Peyer's patch (tissue), 4 donors: ENCODE measurements at regions not wholly inside any gene's neighbourhood (a gene's known extent, or its start where the extent isn't known, plus 50 kb on each side); places are given as distances from the start of the nearest gene placed in this dataset.
"Not testable (repeated sequence)": the region's sequence is repeated elsewhere in the genome, so short reads cannot be mapped to it uniquely, and the experiment has no call there.

Experiments
- DNase-seq, 3 donors: peaks; one replicate each; pipeline ENCODE4 v3.0.0-alpha.2; 2017 to 2019
- H3K27ac ChIP-seq, 4 donors: fragments of 200-600 bp; sonication (generic); one replicate each; pipeline ENCODE4 v1.5.1; 2016 to 2019
- H3K27me3 ChIP-seq, 2 donors: fragments of 200-600 bp; sonication (generic); one replicate each; pipeline ENCODE4 v1.5.1; 2019
- H3K36me3 ChIP-seq, 3 donors: fragments of 200-600 bp; sonication (generic); one replicate each; pipeline ENCODE4 v1.5.1; 2016 to 2019
- H3K4me1 ChIP-seq, 4 donors: fragments of 200-600 bp; sonication (generic); one replicate each; pipeline ENCODE4 v1.5.1; 2016 to 2019
- H3K4me3 ChIP-seq, 4 donors: fragments of 200-600 bp; sonication (generic); 1 replicate in 3 of 4; 2 replicates in 1 of 4; pipeline ENCODE4 v1.5.1; 2016 to 2019; ENCODE audit warnings: mild to moderate bottlenecking in 1 of 4
- H3K9me3 ChIP-seq, 4 donors: fragments of 200-600 bp; sonication (generic); one replicate each; pipeline ENCODE4 v1.5.1; 2016 to 2019; ENCODE audit warnings: mild to moderate bottlenecking in 1 of 4
- POLR2A ChIP-seq, 2 donors: fragments of 450-650 bp; IDR thresholded peaks; one replicate each; pipeline ENCODE4 v1.5.1; 2017; ENCODE audit warnings: antibody characterized with exemption in 2 of 2, mild to moderate bottlenecking in 2 of 2, moderate library complexity in 2 of 2
- TF ChIP-seq, protein P1 (sequence below), 6 experiments: fragments of 450-650 bp in 4 of 6; fragments of 200-600 bp in 2 of 6; sonication (generic) in 1 of 6; IDR thresholded peaks; one replicate each; pipeline ENCODE4 v1.5.1; 2017 to 2019; ENCODE audit warnings: antibody characterized with exemption in 6 of 6, mild to moderate bottlenecking in 3 of 6, moderate library complexity in 1 of 6

DNA sequence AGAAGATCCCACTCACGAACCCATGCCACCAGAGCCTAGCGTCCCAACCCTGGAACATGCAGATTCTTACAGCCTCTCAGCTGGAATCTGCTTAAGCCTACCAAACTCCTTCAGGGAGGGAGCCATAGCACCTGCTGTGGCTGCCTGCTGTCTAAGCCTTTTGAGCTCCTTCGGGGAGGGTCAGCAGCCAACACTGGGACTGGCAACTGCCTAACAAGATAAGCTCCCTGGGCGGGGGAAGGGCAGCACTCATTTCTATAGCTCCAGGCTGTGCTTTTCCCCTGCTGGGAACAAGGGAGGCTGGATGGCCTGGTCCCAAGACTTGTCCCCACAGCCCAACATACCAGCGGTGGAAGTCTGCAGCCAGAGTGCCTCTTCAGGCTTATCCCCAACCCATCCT is 199.1 kb upstream of the OR13F1 start:
- Histone ChIP-seq H3K27me3 (no peaks in the 10 kb centered on the region), H3K4me1 (no peaks in the 10 kb centered on the region), H3K36me3 (no peaks in the 10 kb centered on the region), H3K27ac (no peak overlapping the region), H3K9me3 (no peaks in the 10 kb centered on the region), H3K4me3 (no peak overlapping the region)
- no peak for DNase-seq
- TF ChIP-seq, protein P1, sequence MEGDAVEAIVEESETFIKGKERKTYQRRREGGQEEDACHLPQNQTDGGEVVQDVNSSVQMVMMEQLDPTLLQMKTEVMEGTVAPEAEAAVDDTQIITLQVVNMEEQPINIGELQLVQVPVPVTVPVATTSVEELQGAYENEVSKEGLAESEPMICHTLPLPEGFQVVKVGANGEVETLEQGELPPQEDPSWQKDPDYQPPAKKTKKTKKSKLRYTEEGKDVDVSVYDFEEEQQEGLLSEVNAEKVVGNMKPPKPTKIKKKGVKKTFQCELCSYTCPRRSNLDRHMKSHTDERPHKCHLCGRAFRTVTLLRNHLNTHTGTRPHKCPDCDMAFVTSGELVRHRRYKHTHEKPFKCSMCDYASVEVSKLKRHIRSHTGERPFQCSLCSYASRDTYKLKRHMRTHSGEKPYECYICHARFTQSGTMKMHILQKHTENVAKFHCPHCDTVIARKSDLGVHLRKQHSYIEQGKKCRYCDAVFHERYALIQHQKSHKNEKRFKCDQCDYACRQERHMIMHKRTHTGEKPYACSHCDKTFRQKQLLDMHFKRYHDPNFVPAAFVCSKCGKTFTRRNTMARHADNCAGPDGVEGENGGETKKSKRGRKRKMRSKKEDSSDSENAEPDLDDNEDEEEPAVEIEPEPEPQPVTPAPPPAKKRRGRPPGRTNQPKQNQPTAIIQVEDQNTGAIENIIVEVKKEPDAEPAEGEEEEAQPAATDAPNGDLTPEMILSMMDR (IDR thresholded peaks at IDR 0.05), result no peak
- TF ChIP-seq POLR2A (IDR thresholded peaks at IDR 0.05), result no peak

- Histone ChIP-seq H3K4me1 (no peaks in the 10 kb centered on the region), H3K9me3 (no peaks in the 10 kb centered on the region), H3K36me3 (no peaks in the 10 kb centered on the region), H3K4me3 (no peak overlapping the region), H3K27ac (no peak overlapping the region), H3K27me3 (no peaks in the 10 kb centered on the region)
- DNase-seq, result no peak
- TF ChIP-seq, protein P1 (IDR thresholded peaks at IDR 0.05), result no peak
Observed at GRCh38 chr9:104313396-104314110, 190.5 kb upstream of the OR13F1 start.

DNA sequence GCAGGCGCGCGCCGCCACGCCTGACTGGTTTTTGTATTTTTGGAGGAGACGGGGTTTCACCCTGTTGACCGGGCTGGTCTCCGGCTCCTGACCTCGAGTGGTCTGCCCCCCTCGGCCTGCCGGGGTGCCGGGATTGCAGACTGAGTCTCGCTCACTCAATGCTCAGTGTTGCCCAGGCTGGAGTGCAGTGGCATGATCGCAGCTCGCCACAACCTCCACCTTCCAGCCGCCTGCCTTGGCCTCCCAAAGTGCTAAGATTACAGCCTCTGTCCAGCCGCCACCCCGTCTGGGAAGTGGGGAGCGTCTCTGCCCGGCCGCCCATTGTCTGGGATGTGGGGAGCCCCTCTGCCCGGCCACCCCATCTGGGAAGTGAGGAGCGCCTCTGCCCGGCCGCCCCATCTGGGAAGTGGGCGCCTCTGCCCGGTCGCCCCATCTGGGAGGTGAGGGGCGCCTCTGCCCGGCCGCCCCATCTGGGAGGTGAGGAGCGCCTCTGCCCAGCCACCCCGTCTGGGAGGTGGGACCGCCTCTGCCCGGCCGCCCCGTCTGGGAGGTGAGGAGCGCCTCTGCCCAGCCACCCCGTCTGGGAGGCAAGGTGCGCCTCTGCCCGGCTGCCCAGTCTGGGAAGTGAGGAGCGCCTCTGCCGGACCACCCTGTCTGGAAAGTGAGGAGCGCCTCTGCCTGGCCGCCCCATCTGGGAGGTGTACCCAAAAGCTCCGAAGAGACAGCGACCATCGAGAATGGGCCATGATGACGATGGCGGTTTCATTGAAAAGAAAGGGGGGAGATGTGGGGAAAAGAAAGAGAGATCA is 187.7 kb upstream of the OR13F1 start:
- H3K36me3 ChIP-seq, DNase-seq, H3K9me3 ChIP-seq: not testable (repeated sequence)

GRCh38 chr9:104319198-104319597 is 184.9 kb upstream of the OR13F1 start:
- H3K27ac ChIP-seq, result no peak overlapping the region
- H3K4me3 ChIP-seq, result no peak overlapping the region
- DNase-seq, result no peak
- no peaks in the 10 kb centered on the region for H3K36me3 ChIP-seq
- TF ChIP-seq, protein P1 (IDR thresholded peaks at IDR 0.05), result no peak
- no peak for TF ChIP-seq POLR2A (IDR thresholded peaks at IDR 0.05)
- no peaks in the 10 kb centered on the region for H3K27me3 ChIP-seq
- H3K4me1 ChIP-seq, result no peaks in the 10 kb centered on the region
- no peaks in the 10 kb centered on the region for H3K9me3 ChIP-seq

More for the DNA sequence above, 187.7 kb upstream of the OR13F1 start:
- not testable (repeated sequence) for H3K27ac ChIP-seq, H3K4me1 ChIP-seq, H3K4me3 ChIP-seq, H3K27me3 ChIP-seq

DNA sequence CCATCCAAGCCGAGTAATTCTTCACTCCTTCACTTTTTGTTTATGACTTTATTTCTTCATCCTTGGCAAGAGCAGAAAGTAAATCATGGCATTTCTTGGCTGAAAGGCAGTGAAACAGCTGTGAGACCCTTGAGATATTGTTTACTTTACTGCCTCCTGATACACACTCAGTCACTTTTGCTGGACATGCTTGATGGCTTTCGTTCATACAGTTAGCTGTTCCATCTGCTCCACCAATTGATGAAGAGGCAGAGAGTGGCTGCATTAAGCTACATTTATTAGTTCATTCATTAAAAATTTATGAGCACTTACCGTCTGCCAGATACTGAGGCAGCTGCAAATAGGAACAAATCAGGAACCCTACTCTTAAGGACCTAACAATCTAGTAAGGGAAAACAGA is 184.4 kb upstream of the OR13F1 start:
- Histone ChIP-seq H3K9me3 (no peaks in the 10 kb centered on the region), H3K27ac (no peak overlapping the region), H3K27me3 (no peaks in the 10 kb centered on the region), H3K36me3 (no peaks in the 10 kb centered on the region), H3K4me1 (no peaks in the 10 kb centered on the region), H3K4me3 (no peak overlapping the region)
- DNase-seq, result no peak
- TF ChIP-seq, protein P1 (IDR thresholded peaks at IDR 0.05), result no peak
- no peak for TF ChIP-seq POLR2A (IDR thresholded peaks at IDR 0.05)

GRCh38 chr9:104322596-104322995 is 181.5 kb upstream of the OR13F1 start:
- no peaks in the 10 kb centered on the region for H3K27me3 ChIP-seq

DNA sequence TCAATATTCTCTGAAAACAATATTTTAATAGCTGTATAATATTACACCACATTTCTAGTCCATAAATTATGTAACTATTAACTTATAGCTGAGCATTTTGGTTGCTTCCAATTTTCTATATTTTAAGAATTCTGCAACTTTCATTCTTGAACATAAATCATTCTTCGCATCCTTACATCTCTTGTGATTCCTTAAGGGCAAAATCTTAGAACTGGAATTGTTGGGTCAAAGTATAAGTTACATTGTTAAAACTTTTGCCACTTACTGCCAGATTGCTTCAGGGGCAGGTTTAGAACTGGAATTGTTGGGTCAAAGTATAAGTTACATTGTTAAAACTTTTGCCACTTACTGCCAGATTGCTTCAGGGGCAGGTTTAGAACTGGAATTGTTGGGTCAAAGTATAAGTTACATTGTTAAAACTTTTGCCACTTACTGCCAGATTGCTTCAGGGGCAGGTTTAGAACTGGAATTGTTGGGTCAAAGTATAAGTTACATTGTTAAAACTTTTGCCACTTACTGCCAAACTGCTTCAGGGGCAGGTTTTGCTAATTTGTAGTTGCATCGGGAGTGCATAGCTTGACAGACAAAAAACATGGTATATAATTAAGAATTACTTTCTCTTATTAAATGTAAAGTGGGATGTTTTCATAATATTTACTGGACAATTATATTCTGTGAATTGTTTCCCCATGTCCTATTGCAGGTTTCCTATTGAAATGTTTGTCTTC is 179.9 kb upstream of the OR13F1 start:
- not testable (repeated sequence) for H3K36me3 ChIP-seq, H3K9me3 ChIP-seq, DNase-seq, H3K4me3 ChIP-seq, H3K4me1 ChIP-seq, H3K27ac ChIP-seq, H3K27me3 ChIP-seq

More at GRCh38 chr9:104322596-104322995, 181.5 kb upstream of the OR13F1 start:
- no peak for DNase-seq
- H3K4me3 ChIP-seq, result no peak overlapping the region
- H3K9me3 ChIP-seq, result no peaks in the 10 kb centered on the region
- TF ChIP-seq, protein P1 (IDR thresholded peaks at IDR 0.05), result no peak
- TF ChIP-seq POLR2A (IDR thresholded peaks at IDR 0.05), result no peak
- no peak overlapping the region for H3K27ac ChIP-seq
- no peaks in the 10 kb centered on the region for H3K4me1 ChIP-seq
- no peaks in the 10 kb centered on the region for H3K36me3 ChIP-seq
